A673 (cell line): ENCODE measurements at regions not wholly inside any gene's neighbourhood (a gene's known extent, or its start where the extent isn't known, plus 50 kb on each side); places are given as distances from the start of the nearest gene placed in this dataset.

Experiments used
- BruUV-seq: library from RNA; stranded (reverse); fragments of 400-500 nt; replicated peaks from 2 replicates; lab custom pipeline; 2021; lab: Mats Ljungman, UMichigan
- CTCF ChIA-PET: fragments of 300-600 bp; sonication (Branson Sonifier 250); formaldehyde crosslinking; loops from one replicate; lab custom pipeline; 2022; ENCODE audit warnings: antibody characterized with exemption; lab: Charles Lee
- POLR2A ChIA-PET: fragments of 300-600 bp; sonication (Branson Sonifier 250); formaldehyde crosslinking; loops from one replicate; lab custom pipeline; 2022; ENCODE audit warnings: antibody characterized with exemption; ENCODE audit not compliant: low non-redundant PET; lab: Charles Lee
- DNase-seq: peaks from one replicate; pipeline ENCODE4 v3.0.0-alpha.2; 2015; ENCODE audit warnings: low spot score
- H3K27ac ChIP-seq: fragments of 200-600 bp; sonication (generic); 2 replicates; pipeline ENCODE4 v1.5.1; 2016; ENCODE audit warnings: mixed run types, low read depth, mild to moderate bottlenecking, mixed read lengths, antibody characterized with exemption, low read length; ENCODE audit not compliant: poor library complexity, severe bottlenecking
- H3K27me3 ChIP-seq: fragments of 200-600 bp; sonication (generic); replicated peaks from 2 replicates; pipeline ENCODE4 v1.6.1; 2017; ENCODE audit warnings: mixed run types, low read depth, mild to moderate bottlenecking, mixed read lengths, antibody characterized with exemption, low read length; ENCODE audit not compliant: insufficient read depth, poor library complexity
- H3K36me3 ChIP-seq: fragments of 200-600 bp; sonication (generic); 2 replicates; pipeline ENCODE4 v1.6.1; 2016; ENCODE audit warnings: mixed run types, mild to moderate bottlenecking, mixed read lengths, antibody characterized with exemption, low read length; ENCODE audit not compliant: insufficient read depth, poor library complexity, severe bottlenecking
- H3K4me1 ChIP-seq: fragments of 200-600 bp; sonication (generic); 2 replicates; pipeline ENCODE4 v1.6.1; 2017; ENCODE audit warnings: mixed run types, mild to moderate bottlenecking, mixed read lengths, antibody characterized with exemption, low read length; ENCODE audit not compliant: insufficient read depth, poor library complexity, severe bottlenecking
- H3K4me3 ChIP-seq: fragments of 200-600 bp; sonication (generic); 2 replicates; pipeline ENCODE4 v1.5.1; 2016; ENCODE audit warnings: low read depth, mixed run types, mild to moderate bottlenecking, mixed read lengths, low read length; ENCODE audit not compliant: poor library complexity, severe bottlenecking
- H3K9me3 ChIP-seq: fragments of 200-600 bp; sonication (generic); 2 replicates; pipeline ENCODE4 v1.6.1; 2016; ENCODE audit warnings: mixed run types, low read depth, mild to moderate bottlenecking, mixed read lengths, antibody characterized with exemption, low read length; ENCODE audit not compliant: poor library complexity, severe bottlenecking
- EZH2 ChIP-seq: fragments of 200-600 bp; sonication (generic); IDR thresholded peaks from 2 replicates; pipeline ENCODE4 v1.6.1; 2017; ENCODE audit warnings: borderline replicate concordance, low read depth, mild to moderate bottlenecking, mixed read lengths, antibody characterized with exemption, low read length; ENCODE audit not compliant: poor library complexity, severe bottlenecking
- intact Hi-C: fragments of 100-400 bp; cut with micrococcal nuclease; formaldehyde crosslinking; loops from one replicate; pipeline ENCODE4 v1.10.0; 2022; ENCODE audit not compliant: unreplicated experiment
- TF ChIP-seq, protein P1 (sequence below): fragments of 300-800, 200-600 bp; sonication (generic); conservative IDR thresholded peaks from 2 replicates; pipeline ENCODE4 v1.5.1; 2017; ENCODE audit warnings: low read depth, mild to moderate bottlenecking, antibody characterized with exemption, low read length, moderate library complexity, mixed read lengths

DNA sequence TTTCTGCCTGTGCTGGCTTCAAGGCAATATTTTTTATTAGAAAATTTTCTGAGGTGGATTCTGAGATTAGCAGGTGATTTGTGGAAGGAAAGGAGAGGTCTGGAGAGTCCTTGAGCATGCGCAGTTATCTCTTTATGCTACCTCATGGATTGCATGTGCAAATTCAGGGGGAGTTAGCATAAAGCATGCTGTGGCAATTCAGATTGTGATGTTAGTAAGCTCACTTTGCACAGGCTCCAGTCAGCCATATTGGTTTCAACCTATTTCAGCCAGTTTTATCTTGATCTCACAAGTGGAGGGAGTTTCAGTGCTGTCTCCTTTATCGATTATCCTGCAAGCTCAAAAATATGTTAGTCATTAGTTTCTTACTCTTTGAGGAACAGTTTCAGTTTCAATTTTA, 2012.3 kb upstream of the PIK3C3 start:
- ChIA-PET POLR2A (no interaction called here), CTCF (no interaction called here)
- intact Hi-C loops = no loop called here
- Histone ChIP-seq H3K4me1 (no peaks in the 10 kb centered on the region), H3K4me3 (no peak overlapping the region), H3K9me3 (no peaks in the 10 kb centered on the region), H3K36me3 (no peaks in the 10 kb centered on the region), H3K27ac (no peak overlapping the region), H3K27me3 (no peaks in the 10 kb centered on the region)
- DNase-seq = no peak
- no peak for TF ChIP-seq EZH2
- TF ChIP-seq, protein P1, sequence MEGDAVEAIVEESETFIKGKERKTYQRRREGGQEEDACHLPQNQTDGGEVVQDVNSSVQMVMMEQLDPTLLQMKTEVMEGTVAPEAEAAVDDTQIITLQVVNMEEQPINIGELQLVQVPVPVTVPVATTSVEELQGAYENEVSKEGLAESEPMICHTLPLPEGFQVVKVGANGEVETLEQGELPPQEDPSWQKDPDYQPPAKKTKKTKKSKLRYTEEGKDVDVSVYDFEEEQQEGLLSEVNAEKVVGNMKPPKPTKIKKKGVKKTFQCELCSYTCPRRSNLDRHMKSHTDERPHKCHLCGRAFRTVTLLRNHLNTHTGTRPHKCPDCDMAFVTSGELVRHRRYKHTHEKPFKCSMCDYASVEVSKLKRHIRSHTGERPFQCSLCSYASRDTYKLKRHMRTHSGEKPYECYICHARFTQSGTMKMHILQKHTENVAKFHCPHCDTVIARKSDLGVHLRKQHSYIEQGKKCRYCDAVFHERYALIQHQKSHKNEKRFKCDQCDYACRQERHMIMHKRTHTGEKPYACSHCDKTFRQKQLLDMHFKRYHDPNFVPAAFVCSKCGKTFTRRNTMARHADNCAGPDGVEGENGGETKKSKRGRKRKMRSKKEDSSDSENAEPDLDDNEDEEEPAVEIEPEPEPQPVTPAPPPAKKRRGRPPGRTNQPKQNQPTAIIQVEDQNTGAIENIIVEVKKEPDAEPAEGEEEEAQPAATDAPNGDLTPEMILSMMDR = no peak
- BruUV-seq = no TSS peak

DNA sequence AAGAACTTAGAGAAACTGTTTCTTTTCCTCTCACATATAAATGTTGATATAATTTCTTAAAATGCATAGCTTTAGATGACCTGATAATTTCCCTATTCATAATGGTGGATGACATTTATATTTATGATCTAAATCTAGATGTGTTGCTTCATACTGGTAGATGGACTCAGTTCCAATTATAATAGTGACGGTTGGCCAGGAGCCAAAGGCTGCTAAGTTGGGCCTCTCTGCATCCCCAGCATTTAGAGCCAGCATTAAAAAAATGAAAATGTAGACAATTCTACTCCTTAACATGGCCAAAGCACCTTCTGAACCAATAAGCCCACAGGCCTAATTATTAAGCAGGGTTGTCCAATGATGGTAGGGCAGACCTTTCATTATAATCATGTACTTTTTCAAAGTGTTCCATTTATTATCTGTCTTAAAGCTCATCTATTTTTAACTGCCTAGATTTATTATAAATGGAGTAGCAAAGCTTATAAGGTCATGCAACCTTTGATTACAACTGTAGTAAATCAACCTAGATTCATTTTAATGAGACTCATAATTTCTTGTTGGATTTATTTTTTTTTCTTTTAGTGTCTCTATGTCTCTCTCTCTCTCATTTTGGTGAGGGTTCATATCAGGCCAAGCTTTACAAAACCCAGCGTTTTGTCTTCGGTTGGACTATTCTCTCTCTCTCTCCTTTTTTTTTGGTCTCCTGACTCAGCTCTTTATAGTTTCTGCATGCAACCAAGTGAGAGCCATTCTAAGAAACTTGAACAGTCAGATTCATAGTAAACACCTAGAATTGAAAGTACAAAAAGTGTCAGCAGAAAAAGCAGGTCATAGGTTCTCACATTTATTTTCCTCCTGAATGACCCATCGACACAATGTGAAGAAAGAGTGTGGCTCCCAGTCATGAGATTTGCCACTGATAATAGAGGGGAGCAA, 2016.1 kb upstream of the PIK3C3 start:
- Histone ChIP-seq H3K4me3 (no peak overlapping the region), H3K27ac (no peak overlapping the region), H3K4me1 (no peaks in the 10 kb centered on the region), H3K36me3 (no peaks in the 10 kb centered on the region), H3K27me3 (no peaks in the 10 kb centered on the region), H3K9me3 (no peaks in the 10 kb centered on the region)
- POLR2A ChIA-PET = no interaction called here
- no peak for TF ChIP-seq EZH2
- TF ChIP-seq, protein P1 = no peak
- no peak for DNase-seq
- CTCF ChIA-PET = no interaction called here
- no TSS peak for BruUV-seq
- intact Hi-C loops = no loop called here

DNA sequence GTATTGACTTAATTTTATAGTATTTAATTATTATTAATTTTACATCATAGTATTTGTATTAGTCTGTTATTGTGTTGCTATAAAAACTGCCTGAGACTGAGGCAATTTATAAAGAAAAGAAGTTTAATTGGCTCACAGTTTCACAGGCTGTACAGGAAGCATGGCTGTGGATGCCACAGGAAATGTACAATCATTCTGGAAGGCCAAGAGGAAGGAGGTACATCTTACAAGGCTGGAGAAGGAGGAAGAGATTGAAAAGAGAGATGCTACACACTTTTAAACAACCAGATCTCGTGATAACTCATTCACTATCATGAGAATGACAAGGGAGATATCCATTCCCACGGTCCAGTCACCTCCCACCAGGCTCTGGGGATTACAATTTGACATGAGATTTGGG, 2019.4 kb upstream of the PIK3C3 start:
- H3K4me1 ChIP-seq = no peaks in the 10 kb centered on the region
- no peaks in the 10 kb centered on the region for H3K27me3 ChIP-seq
- no peak overlapping the region for H3K4me3 ChIP-seq
- intact Hi-C loops = no loop called here
- TF ChIP-seq EZH2 = no peak
- TF ChIP-seq, protein P1 = no peak
- DNase-seq = peak; percentile 3
- BruUV-seq = no TSS peak
- no peak overlapping the region for H3K27ac ChIP-seq
- H3K36me3 ChIP-seq = no peaks in the 10 kb centered on the region
- H3K9me3 ChIP-seq = no peaks in the 10 kb centered on the region
- CTCF ChIA-PET = no interaction called here
- POLR2A ChIA-PET = no interaction called here
